ENCODE measurements at regions not wholly inside any gene's neighbourhood (a gene's known extent, or its start where the extent isn't known, plus 50 kb on each side); places are given as distances from the start of the nearest gene placed in this dataset.

- Histone ChIP-seq H3K27ac (peak overlapping the region; percentile 47 to 74 (median 60)), H3K27me3 (no peaks in the 10 kb centered on the region), H3K9me3 (no peaks in the 10 kb centered on the region), H3K4me1 (peaks cover 28% of the 10 kb centered on the region), H3K36me3 (replicated peaks in 1 of 2; ENCODE audit: insufficient read depth in 1 of 2, low read depth in 2 of 2) (no peaks in the 10 kb centered on the region), H3K4me3 (no peak overlapping the region)
- peak; percentile 90 for ATAC-seq
- DNase-seq, result peak; percentile 23 to 51 (median 23)
- TF ChIP-seq POLR2A (IDR thresholded peaks at IDR 0.05), result no peak
- peak in 1 of 7 experiments; percentile 16 for TF ChIP-seq CTCF (IDR thresholded peaks at IDR 0.05)
- intact Hi-C loops (cut with DNase I), result no loop called here
- 48 to 53% methylated on average over 7 of the region's 7 CpGs for WGBS, 2 donors
Measured at GRCh38 chr13:33745370-33746324, 72.3 kb upstream of the RFC3 start.

DNA sequence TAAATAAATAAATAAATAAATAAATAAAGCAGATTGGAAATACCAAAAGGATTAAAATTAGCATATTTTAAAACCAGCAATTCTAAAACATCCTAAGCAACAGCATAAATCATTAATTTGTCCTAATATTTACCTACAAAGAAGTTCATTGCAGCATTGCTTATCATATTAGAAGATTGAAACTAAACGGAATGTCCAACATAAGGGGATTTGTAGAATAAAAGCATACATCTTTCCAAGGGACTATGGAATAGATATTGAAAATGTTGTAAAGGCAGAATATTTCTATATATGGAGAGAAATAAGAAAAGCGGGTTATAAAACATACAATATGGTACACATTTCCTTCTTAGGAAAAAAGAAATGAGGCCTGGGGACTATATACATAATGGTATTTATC, 71.1 kb upstream of the RFC3 start:
- DNase-seq, result no peak
- H3K4me3 ChIP-seq, result no peak overlapping the region
- no peaks in the 10 kb centered on the region for H3K9me3 ChIP-seq
- H3K27me3 ChIP-seq, result no peaks in the 10 kb centered on the region
- H3K27ac ChIP-seq, result no peak overlapping the region
- 94 to 96% methylated on average over 2 of the region's 2 CpGs for WGBS, 2 donors
- TF ChIP-seq CTCF (IDR thresholded peaks at IDR 0.05) (no peak), POLR2A (IDR thresholded peaks at IDR 0.05) (no peak)
- peaks cover 28% of the 10 kb centered on the region for H3K4me1 ChIP-seq
- no peak for ATAC-seq
- H3K36me3 ChIP-seq (replicated peaks in 1 of 2; ENCODE audit: insufficient read depth in 1 of 2, low read depth in 2 of 2), result no peaks in the 10 kb centered on the region
- intact Hi-C loops (cut with DNase I), result no loop called here

DNA sequence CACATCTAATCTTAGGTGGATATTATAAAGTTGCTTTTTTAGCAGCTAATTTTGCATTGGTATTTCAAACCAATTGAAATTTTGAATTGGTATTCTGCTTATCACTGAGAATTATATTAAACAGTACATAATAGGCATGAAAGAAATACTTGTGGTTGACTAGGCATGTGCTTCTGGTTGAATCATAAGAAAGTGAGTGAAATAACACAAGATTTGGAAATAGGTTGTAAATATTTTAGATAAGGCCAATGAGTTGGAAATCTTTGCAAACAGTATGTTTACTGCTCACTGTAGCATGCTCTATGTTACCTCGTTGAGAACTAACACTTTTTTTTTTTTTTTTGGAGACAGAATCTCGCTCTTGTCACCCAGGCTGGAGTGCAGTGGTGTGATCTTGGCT, 66.8 kb upstream of the RFC3 start:
- Histone ChIP-seq H3K27ac (no peak overlapping the region), H3K36me3 (replicated peaks in 1 of 2; ENCODE audit: insufficient read depth in 1 of 2, low read depth in 2 of 2) (no peaks in the 10 kb centered on the region), H3K4me1 (peaks cover 4% of the 10 kb centered on the region), H3K27me3 (no peaks in the 10 kb centered on the region), H3K4me3 (no peak overlapping the region), H3K9me3 (no peaks in the 10 kb centered on the region)
- ATAC-seq (no peak), DNase-seq (no peak)
- TF ChIP-seq CTCF (IDR thresholded peaks at IDR 0.05), result no peak
- TF ChIP-seq POLR2A (IDR thresholded peaks at IDR 0.05), result no peak
- intact Hi-C loops (cut with DNase I), result no loop called here
- WGBS, 2 donors, result 46 to 52% methylated on average over 2 of the region's 2 CpGs

DNA sequence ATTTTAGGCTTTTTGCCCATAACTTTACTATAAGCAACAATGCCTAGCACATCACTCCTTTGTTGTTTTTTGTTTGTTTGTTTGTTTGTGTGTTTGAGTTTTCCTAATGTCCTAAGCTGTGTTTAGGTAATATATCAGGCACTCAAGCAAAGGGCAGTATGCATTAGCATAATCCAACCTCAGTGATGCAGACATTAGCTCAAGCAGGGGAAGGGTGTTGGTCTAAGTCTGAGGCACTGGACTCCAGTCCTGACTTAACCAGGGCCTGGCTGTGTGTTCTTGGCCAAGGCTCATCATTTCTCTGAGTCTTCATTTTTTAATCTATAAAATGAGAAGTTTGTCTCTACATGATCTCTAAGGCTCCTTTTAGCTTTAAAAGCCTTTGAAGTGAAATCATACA, 65.9 kb upstream of the RFC3 start:
- intact Hi-C loops (cut with DNase I), result no loop called here
- Histone ChIP-seq H3K27me3 (no peaks in the 10 kb centered on the region), H3K36me3 (replicated peaks in 1 of 2; ENCODE audit: insufficient read depth in 1 of 2, low read depth in 2 of 2) (no peaks in the 10 kb centered on the region), H3K4me1 (no peaks in the 10 kb centered on the region), H3K9me3 (no peaks in the 10 kb centered on the region), H3K27ac (no peak overlapping the region), H3K4me3 (no peak overlapping the region)
- ATAC-seq, result no peak
- no peak for DNase-seq
- TF ChIP-seq POLR2A (IDR thresholded peaks at IDR 0.05) (no peak), CTCF (IDR thresholded peaks at IDR 0.05) (no peak)

- no peak overlapping the region for H3K27ac ChIP-seq
- H3K4me3 ChIP-seq, result no peak overlapping the region
- H3K9me3 ChIP-seq, result no peaks in the 10 kb centered on the region
- ATAC-seq (no peak), DNase-seq (no peak)
- no peaks in the 10 kb centered on the region for H3K36me3 ChIP-seq (replicated peaks in 1 of 2; ENCODE audit: insufficient read depth in 1 of 2, low read depth in 2 of 2)
- H3K27me3 ChIP-seq, result no peaks in the 10 kb centered on the region
- intact Hi-C loops (cut with DNase I), result no loop called here
- no peaks in the 10 kb centered on the region for H3K4me1 ChIP-seq
- 84 to 92% methylated on average over 6 of the region's 6 CpGs for WGBS, 2 donors
- TF ChIP-seq POLR2A (IDR thresholded peaks at IDR 0.05) (no peak), CTCF (IDR thresholded peaks at IDR 0.05) (no peak)
Measured at GRCh38 chr13:33752597-33752996, 65.4 kb upstream of the RFC3 start.
